ENCODE measurements at regions not wholly inside any gene's neighbourhood (a gene's known extent, or its start where the extent isn't known, plus 50 kb on each side); places are given as distances from the start of the nearest gene placed in this dataset.

- TF ChIP-seq CTCF (conservative IDR thresholded peaks at IDR 0.05; ENCODE audit: low read length): no peak
- no peak overlapping the region for H3K4me3 ChIP-seq (ENCODE audit: low read length)
- no peak for DNase-seq (ENCODE audit: low read depth)
These were observed 451.3 kb upstream of the USP15 start for GRCh38 chr12:61808856-61809255.

- H3K4me3 ChIP-seq (ENCODE audit: low read length): no peak overlapping the region
- no peak for TF ChIP-seq CTCF (conservative IDR thresholded peaks at IDR 0.05; ENCODE audit: low read length)
- no peak for DNase-seq (ENCODE audit: low read depth)
These were observed 449.7 kb upstream of the USP15 start for GRCh38 chr12:61810486-61810885.

- H3K4me3 ChIP-seq (ENCODE audit: low read length): no peak overlapping the region
- TF ChIP-seq CTCF (conservative IDR thresholded peaks at IDR 0.05; ENCODE audit: low read length): no peak
- DNase-seq (ENCODE audit: low read depth): no peak
These were observed 438.8 kb upstream of the USP15 start for GRCh38 chr12:61821381-61821780.

GRCh38 chr12:61823102-61823501 is 437.1 kb upstream of the USP15 start:
- no peak for TF ChIP-seq CTCF (conservative IDR thresholded peaks at IDR 0.05; ENCODE audit: low read length)

GRCh38 chr12:61846765-61847164 is 413.4 kb upstream of the USP15 start:
- DNase-seq (ENCODE audit: low read depth): no peak
- no peak for TF ChIP-seq CTCF (conservative IDR thresholded peaks at IDR 0.05; ENCODE audit: low read length)
- H3K4me3 ChIP-seq (ENCODE audit: low read length): no peak overlapping the region

More at GRCh38 chr12:61823102-61823501, 437.1 kb upstream of the USP15 start:
- no peak for DNase-seq (ENCODE audit: low read depth)
- no peak overlapping the region for H3K4me3 ChIP-seq (ENCODE audit: low read length)

GRCh38 chr12:61848893-61849292 is 411.3 kb upstream of the USP15 start:
- no peak for DNase-seq (ENCODE audit: low read depth)
- TF ChIP-seq CTCF (conservative IDR thresholded peaks at IDR 0.05; ENCODE audit: low read length): no peak
- no peak overlapping the region for H3K4me3 ChIP-seq (ENCODE audit: low read length)

- DNase-seq (ENCODE audit: low read depth): no peak
- no peak overlapping the region for H3K4me3 ChIP-seq (ENCODE audit: low read length)
- no peak for TF ChIP-seq CTCF (conservative IDR thresholded peaks at IDR 0.05; ENCODE audit: low read length)
These were observed 406.3 kb upstream of the USP15 start for GRCh38 chr12:61853945-61854344.
